Esophagus muscularis mucosa (tissue), 3 donors: ENCODE measurements at regions not wholly inside any gene's neighbourhood (a gene's known extent, or its start where the extent isn't known, plus 50 kb on each side); places are given as distances from the start of the nearest gene placed in this dataset.

Experiments used
- POLR2A ChIP-seq: fragments of 450-650 bp; IDR thresholded peaks from one replicate; pipeline ENCODE4 v1.6.1; 2017; ENCODE audit warnings: antibody characterized with exemption, moderate library complexity, mild to moderate bottlenecking, low read depth
- TF ChIP-seq, protein P1 (sequence below), 3 experiments: fragments of 200-600 bp in 2 of 3; fragments of 450-650 bp in 1 of 3; sonication (generic) in 2 of 3; IDR thresholded peaks; one replicate each; pipeline ENCODE4 v1.5.1; 2017 to 2019; ENCODE audit warnings: antibody characterized with exemption in 3 of 3, mild to moderate bottlenecking in 2 of 3, moderate library complexity in 1 of 3

DNA sequence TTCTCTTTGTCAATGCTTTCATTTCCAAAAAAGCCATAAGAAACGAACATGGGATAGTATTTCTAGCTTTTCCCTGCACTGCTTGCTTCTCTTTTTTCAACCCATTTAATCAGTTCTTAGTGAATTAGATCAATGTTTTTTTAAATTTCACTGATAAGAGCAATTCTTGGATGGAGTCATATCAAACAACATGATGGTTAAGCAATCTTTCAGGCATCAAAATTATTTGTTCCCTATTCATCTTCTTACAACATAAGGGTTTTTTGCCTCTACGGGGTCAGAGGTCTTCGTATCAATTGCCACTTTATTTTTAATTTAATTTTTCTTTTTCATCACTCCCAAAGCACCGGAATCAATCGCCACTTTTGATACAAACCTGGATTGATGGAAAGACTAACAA lies 103.8 kb upstream of the RESF1 start:
- TF ChIP-seq, protein P1, sequence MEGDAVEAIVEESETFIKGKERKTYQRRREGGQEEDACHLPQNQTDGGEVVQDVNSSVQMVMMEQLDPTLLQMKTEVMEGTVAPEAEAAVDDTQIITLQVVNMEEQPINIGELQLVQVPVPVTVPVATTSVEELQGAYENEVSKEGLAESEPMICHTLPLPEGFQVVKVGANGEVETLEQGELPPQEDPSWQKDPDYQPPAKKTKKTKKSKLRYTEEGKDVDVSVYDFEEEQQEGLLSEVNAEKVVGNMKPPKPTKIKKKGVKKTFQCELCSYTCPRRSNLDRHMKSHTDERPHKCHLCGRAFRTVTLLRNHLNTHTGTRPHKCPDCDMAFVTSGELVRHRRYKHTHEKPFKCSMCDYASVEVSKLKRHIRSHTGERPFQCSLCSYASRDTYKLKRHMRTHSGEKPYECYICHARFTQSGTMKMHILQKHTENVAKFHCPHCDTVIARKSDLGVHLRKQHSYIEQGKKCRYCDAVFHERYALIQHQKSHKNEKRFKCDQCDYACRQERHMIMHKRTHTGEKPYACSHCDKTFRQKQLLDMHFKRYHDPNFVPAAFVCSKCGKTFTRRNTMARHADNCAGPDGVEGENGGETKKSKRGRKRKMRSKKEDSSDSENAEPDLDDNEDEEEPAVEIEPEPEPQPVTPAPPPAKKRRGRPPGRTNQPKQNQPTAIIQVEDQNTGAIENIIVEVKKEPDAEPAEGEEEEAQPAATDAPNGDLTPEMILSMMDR (IDR thresholded peaks at IDR 0.05), result no peak
- TF ChIP-seq POLR2A, result no peak
